ENCODE measurements at regions not wholly inside any gene's neighbourhood (a gene's known extent, or its start where the extent isn't known, plus 50 kb on each side); places are given as distances from the start of the nearest gene placed in this dataset.

- no peak for TF ChIP-seq MXI1 (IDR thresholded peaks at IDR 0.05; ENCODE audit: borderline replicate concordance, low read depth, low read length)
- TF ChIP-seq, protein P1, sequence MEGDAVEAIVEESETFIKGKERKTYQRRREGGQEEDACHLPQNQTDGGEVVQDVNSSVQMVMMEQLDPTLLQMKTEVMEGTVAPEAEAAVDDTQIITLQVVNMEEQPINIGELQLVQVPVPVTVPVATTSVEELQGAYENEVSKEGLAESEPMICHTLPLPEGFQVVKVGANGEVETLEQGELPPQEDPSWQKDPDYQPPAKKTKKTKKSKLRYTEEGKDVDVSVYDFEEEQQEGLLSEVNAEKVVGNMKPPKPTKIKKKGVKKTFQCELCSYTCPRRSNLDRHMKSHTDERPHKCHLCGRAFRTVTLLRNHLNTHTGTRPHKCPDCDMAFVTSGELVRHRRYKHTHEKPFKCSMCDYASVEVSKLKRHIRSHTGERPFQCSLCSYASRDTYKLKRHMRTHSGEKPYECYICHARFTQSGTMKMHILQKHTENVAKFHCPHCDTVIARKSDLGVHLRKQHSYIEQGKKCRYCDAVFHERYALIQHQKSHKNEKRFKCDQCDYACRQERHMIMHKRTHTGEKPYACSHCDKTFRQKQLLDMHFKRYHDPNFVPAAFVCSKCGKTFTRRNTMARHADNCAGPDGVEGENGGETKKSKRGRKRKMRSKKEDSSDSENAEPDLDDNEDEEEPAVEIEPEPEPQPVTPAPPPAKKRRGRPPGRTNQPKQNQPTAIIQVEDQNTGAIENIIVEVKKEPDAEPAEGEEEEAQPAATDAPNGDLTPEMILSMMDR (conservative IDR thresholded peaks at IDR 0.05; ENCODE audit: low read depth, low read length): no peak
- no peak for TF ChIP-seq NFE2L2 (IDR thresholded peaks at IDR 0.05; ENCODE audit: low read depth, low read length)
- no peak for TF ChIP-seq MAFK (IDR thresholded peaks at IDR 0.05; ENCODE audit: low read depth, low read length)
- TF ChIP-seq USF2 (IDR thresholded peaks at IDR 0.05; ENCODE audit: low read depth, low read length): no peak
- TF ChIP-seq POLR2A (IDR thresholded peaks at IDR 0.05; ENCODE audit: low read depth, low read length): no peak
Measured at GRCh38 chr3:167116120-167116922, 263.8 kb downstream of the ZBBX start.

All from IMR-90 (cell line).